IMR-90 (cell line): ENCODE measurements at regions not wholly inside any gene's neighbourhood (a gene's known extent, or its start where the extent isn't known, plus 50 kb on each side); places are given as distances from the start of the nearest gene placed in this dataset.

Experiments used
- NFE2L2 ChIP-seq: fragments of 150-350 bp; IDR thresholded peaks from 2 replicates; pipeline ENCODE4 v1.6.1; 2016; ENCODE audit warnings: low read depth, mild to moderate bottlenecking, low read length
- RAD21 ChIP-seq: IDR thresholded peaks from 2 replicates; pipeline ENCODE4 v1.6.1; 2012; ENCODE audit warnings: low read length, improper control_type of control experiment
- RFX5 ChIP-seq: IDR thresholded peaks from 2 replicates; pipeline ENCODE4 v1.8.0; 2012; ENCODE audit warnings: low read depth, mild to moderate bottlenecking, low read length, moderate library complexity
- SMC3 ChIP-seq: fragments of 150-350 bp; IDR thresholded peaks from 2 replicates; pipeline ENCODE4 v1.6.1; 2016; ENCODE audit warnings: low read depth, mild to moderate bottlenecking, antibody characterized with exemption, low read length, moderate library complexity
- TF ChIP-seq, protein P1 (sequence below): conservative IDR thresholded peaks from 2 replicates; pipeline ENCODE4 v1.5.1; 2012; ENCODE audit warnings: mild to moderate bottlenecking, low read depth, low read length, improper control_type of control experiment

DNA sequence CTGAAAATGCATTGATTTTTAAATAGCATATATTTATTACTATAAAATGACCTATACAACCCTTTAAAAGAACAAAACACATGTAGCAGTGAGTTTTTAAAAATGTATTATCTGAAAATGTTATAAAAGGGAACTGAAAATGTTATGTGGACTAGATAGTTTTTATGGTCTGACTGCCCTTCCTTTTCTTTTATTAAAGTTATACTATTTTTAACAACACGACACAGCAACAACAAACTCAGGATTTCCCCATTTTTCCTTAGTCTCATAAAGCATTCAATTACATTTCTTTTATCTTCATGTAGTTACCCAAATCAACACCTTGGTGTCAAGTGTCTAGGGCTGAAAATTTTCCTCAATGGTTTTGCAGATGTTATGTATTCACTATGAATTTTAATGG lies 132.8 kb upstream of the TMEFF2 start:
- no peak for TF ChIP-seq RFX5
- no peak for TF ChIP-seq SMC3
- TF ChIP-seq, protein P1, sequence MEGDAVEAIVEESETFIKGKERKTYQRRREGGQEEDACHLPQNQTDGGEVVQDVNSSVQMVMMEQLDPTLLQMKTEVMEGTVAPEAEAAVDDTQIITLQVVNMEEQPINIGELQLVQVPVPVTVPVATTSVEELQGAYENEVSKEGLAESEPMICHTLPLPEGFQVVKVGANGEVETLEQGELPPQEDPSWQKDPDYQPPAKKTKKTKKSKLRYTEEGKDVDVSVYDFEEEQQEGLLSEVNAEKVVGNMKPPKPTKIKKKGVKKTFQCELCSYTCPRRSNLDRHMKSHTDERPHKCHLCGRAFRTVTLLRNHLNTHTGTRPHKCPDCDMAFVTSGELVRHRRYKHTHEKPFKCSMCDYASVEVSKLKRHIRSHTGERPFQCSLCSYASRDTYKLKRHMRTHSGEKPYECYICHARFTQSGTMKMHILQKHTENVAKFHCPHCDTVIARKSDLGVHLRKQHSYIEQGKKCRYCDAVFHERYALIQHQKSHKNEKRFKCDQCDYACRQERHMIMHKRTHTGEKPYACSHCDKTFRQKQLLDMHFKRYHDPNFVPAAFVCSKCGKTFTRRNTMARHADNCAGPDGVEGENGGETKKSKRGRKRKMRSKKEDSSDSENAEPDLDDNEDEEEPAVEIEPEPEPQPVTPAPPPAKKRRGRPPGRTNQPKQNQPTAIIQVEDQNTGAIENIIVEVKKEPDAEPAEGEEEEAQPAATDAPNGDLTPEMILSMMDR = no peak
- TF ChIP-seq NFE2L2 = no peak
- TF ChIP-seq RAD21 = no peak
